ENCODE measurements at regions not wholly inside any gene's neighbourhood (a gene's known extent, or its start where the extent isn't known, plus 50 kb on each side); places are given as distances from the start of the nearest gene placed in this dataset.
"Not testable (repeated sequence)": the region's sequence is repeated elsewhere in the genome, so short reads cannot be mapped to it uniquely, and the experiment has no call there.

- no peak overlapping the region for H3K4me3 ChIP-seq
Measured at GRCh38 chr15:62360332-62361097, 195.4 kb upstream of the C2CD4B start.

DNA sequence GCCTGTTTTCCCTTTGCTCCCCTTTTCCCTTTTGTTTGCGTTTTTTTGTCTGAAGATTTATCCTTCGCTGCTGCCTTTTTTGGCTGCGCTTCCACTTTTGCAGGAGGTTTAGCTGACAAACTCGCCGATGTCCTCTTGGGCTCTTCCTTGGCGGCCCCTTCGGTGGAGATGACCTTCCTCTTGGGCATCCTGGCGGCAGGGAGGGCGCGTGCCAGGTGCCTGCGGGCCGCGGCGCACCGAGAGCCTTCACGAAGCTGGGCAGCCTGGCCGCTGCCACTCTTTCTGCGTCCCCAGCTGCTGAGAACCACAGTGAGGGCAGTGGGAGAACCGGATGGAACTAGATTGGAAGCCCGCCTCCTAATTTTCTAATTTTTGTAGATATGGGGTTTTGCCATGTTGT is 197.1 kb upstream of the C2CD4B start:
- H3K4me3 ChIP-seq: no peak overlapping the region

More at GRCh38 chr15:62360332-62361097, 195.4 kb upstream of the C2CD4B start:
- no peak overlapping the region for H3K27ac ChIP-seq

GRCh38 chr15:62362608-62363007 is 197.5 kb upstream of the C2CD4B start:
- no peak overlapping the region for H3K27ac ChIP-seq
- no peak overlapping the region for H3K4me3 ChIP-seq

More for the DNA sequence above, 197.1 kb upstream of the C2CD4B start:
- no peak overlapping the region for H3K27ac ChIP-seq

GRCh38 chr15:62363913-62364312 is 198.8 kb upstream of the C2CD4B start:
- no peak overlapping the region for H3K4me3 ChIP-seq
- H3K27ac ChIP-seq: no peak overlapping the region

DNA sequence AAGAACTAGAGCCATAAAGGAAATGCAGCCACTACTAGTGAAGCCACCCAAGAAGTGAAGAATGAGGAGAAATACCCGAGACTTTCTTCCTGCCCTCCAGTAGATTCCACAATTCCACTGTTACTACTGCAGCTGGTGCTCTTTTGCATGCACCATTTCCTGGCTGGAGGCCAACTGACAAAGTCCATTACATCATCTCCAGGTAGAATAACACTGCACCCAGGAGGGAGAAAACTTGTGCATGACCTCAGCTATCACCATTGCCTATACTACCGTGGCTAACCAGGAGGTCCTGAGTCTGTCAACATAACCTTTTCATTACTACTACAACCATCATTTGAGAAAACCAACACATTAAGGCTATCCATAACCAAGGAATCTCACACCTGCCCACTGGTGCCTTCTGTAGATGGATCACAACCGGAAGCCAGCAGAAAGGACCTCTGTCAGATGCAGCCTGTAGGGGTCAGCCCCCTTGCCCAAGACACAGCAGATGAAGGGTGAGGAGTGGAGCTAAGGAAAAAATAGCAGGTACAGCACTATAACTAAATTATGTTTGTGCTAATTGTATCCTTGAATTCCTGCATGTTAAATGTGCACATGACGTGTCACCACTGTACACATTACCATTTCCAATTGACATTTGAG is 200.8 kb upstream of the C2CD4B start:
- no peak overlapping the region for H3K4me3 ChIP-seq
- no peak overlapping the region for H3K27ac ChIP-seq

DNA sequence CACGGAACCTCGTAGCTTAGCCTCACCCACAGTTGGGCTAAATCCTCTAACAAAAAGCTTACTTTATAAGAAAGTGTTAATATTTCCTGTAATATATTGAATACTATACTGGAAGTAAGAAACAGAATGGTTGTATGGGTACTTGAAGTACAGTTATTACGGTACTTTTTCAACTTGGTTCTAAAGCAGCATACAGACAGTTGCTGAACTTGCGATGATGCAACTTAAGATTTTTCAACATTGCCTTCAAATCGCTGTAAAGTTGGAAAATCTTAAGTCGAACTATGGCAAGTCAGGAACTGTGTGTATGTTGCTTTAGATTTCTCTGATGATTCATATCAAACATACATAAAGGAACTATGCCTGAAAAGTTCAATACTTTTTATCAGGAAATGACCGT is 204.4 kb upstream of the C2CD4B start:
- no peak overlapping the region for H3K4me3 ChIP-seq
- no peak overlapping the region for H3K27ac ChIP-seq

DNA sequence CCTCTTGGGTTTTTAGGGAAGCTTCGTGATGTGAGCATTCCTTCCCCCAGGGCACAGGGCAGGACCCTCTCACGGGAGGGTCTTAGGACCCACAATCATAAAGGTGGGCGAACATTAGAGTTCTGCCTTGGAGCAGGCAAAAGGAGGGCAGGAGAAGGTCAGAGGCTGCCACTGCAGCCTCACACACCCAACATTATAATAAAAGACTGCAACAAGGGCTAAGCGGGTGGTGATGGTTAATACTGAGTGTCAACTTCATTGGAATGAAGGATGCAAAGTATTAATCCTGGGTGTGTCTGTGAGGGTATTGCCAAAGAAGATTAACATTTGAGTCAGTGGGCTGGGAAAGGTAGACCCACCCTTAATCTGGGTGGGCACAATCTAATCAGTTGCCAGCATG is 206.6 kb upstream of the C2CD4B start:
- not testable (repeated sequence) for H3K4me3 ChIP-seq, H3K27ac ChIP-seq

GRCh38 chr15:62377736-62378480 is 212.8 kb upstream of the C2CD4B start:
- Histone ChIP-seq H3K4me3 (no peak overlapping the region), H3K27ac (no peak overlapping the region)

DNA sequence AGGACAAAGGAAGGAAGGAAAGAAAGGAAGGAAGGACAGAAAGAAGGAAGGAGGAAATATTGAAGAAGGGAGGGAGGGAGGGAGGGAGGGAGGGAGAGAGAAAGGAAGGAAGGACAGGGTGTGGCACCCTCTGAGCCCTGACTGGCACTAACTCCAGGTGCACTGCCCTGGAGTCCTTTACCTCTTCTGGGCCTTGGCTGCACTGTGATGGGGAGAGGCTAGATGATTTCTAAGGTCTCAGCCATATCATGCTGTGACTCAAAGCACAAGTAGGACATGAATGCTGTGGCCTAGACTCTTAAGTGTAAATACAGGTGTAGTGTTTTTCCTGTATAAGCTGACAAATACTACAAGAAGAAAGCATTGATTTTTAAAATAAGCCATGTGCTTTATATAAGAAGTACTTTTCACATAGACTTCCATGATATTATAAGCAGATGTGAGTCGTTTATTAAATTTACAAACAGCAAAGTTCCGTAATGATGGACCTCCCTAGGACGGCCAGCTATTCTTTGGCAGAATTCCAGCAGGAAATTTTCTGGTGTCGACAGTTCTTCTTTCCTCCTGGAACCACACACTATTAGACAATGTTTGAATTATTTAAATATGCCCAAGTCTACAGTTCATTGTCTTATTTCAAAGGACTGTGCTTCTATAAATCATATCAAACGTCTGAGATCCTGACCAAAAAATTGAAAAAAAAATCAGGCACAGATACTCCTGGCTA is 213.8 kb upstream of the C2CD4B start:
- no peak overlapping the region for H3K4me3 ChIP-seq
- no peak overlapping the region for H3K27ac ChIP-seq

DNA sequence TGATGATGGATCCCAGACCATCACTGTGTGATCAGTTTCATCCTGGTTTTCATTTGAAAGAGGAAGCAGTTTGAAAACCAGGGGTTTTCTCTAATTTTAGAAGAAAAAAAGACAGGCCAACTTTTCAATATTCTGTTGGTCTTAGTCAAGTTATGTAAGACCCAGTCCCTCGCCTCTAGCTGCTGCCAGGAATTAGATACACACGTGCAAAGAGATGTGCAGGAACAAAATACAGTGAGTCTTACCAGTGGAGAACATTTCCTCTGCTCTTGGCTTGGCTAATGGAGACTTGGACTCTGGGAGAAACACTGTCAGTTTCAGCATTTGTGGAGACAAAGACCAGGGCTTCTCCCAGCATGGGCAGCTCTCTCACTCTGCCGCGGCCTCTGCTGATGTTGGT is 214.9 kb upstream of the C2CD4B start:
- no peak overlapping the region for H3K4me3 ChIP-seq
- no peak overlapping the region for H3K27ac ChIP-seq

- Histone ChIP-seq H3K27ac (no peak overlapping the region), H3K4me3 (no peak overlapping the region)
Measured at GRCh38 chr15:62382046-62382445, 217.0 kb upstream of the C2CD4B start.

DNA sequence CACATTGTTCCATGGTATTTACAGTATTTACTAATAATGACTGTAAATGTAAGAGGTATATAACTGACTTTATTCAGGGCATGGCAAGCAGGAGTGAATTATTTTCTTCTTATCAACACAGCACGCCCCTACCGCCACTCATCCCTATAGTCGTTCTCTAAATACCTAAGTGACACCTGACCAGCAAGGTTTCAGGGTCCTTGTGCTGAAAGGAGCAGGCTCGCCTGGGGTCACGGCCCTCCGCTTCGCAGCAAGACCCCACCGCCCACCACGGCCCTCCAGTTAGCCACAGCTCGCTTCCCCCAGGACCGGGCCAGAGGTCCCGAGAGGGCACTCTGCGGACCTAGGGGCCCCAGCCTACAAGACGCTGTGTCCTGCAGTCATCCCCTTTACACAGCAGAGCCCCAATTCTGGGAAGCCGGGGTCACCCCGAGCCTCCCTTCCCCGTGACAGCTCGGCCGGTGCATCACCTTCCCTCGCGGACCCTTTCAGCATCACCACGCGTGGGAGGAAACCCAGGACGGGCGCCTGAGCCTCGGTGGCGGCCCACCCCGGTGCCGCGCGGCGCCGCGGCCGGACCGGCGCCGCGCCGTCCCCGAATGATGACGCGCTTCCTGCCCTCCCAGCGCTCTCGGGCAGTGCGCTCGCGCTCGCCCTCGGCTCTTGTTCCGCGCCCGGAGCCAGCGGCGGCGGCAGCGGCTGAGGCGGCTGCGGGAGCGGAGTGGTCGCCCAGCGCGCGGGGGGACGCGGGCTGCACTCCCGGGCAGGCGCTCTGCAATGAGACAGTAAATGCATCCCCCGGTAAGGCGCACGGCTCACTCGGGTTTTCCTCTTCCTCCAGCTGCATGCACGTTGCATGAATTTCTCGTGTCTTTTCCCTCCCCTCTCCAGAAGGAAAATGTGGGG is 225.1 kb upstream of the C2CD4B start, which contains the start of gene TLN2:
Gene TLN2, plus strand, starts transcription at position 666 of the 906 bp plus-strand sequence.
- Histone ChIP-seq H3K27ac (peak within 1 kb of the TSS; percentile 55 to 94 (median 84)), H3K4me3 (peak within 1 kb of the TSS; percentile 53 to 96 (median 85))

DNA sequence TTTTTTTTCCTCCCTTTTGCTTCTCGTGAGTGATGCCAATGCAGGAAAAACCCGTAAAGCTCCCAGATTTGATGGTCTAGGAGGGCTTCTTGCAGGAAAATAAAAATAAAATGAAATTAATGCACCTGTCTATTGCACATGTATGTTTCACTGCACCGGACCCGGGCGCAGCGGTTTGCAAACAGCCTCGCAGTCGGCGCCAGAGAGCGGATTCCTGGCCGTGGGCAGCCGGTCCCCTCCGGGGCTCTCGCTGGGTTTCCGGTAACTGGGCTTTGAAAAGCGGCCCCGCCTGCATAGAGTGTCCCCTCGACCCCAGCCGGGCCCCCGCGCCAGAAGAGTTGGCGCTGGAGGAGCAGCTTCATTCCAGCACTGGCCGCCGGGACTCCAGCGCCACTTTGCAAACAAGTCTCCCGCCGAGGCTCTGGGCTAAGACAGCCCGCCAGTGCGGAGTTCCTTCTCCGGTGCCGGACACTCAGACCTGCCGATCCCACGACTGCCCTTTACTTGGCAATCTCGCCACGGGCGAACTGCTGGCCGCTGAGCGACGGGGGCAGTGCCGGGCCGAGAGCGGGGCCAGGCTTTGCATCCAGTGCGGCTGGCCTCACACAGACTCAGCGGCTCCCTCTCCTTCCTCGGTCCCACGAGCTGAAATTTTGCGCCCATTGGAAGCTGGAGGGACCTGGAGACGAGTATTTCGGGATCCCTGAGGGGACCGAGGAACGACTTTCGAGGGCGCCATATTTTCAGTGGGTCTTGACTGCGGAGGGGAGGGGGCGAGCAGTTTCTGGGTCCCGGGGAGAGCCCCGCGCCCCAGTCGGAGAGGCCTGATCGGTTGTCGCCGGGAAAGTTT is 225.9 kb upstream of the C2CD4B start:
- H3K27ac ChIP-seq: peak overlapping the region in 19 of 21 experiments; percentile 12 to 94 (median 75)
- H3K4me3 ChIP-seq: peak overlapping the region; percentile 53 to 96 (median 85)

GRCh38 chr15:62391641-62392262 is 226.7 kb upstream of the C2CD4B start:
- Histone ChIP-seq H3K27ac (peak overlapping the region in 18 of 21 experiments; percentile 18 to 94 (median 64)), H3K4me3 (peak overlapping the region; percentile 53 to 96 (median 85))

GRCh38 chr15:62392376-62392775 is 227.3 kb upstream of the C2CD4B start:
- peak overlapping the region in 6 of 7 experiments; percentile 53 to 89 (median 82) for H3K4me3 ChIP-seq
- peak overlapping the region in 3 of 21 experiments; percentile 32 to 94 (median 92) for H3K27ac ChIP-seq

DNA sequence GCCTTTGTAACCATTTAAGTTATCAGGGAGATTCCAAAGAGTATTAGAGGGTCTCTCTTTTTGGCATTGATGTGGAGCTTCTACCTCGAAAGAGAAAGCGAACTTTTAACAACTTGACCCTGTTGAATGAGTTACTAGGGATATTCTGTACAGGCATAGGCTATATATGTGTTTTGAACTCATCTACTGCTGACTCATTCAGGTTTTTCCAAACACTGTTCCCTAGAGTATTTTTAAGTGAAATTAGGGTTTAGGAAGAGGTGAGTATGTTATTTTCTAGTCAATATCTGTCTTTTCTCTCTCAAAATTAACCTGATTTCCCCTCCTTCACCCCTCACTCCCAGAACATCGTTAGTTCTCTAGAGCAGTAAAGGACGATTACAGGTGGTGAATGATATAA is 228.1 kb upstream of the C2CD4B start:
- no peak overlapping the region for H3K4me3 ChIP-seq
- no peak overlapping the region for H3K27ac ChIP-seq

DNA sequence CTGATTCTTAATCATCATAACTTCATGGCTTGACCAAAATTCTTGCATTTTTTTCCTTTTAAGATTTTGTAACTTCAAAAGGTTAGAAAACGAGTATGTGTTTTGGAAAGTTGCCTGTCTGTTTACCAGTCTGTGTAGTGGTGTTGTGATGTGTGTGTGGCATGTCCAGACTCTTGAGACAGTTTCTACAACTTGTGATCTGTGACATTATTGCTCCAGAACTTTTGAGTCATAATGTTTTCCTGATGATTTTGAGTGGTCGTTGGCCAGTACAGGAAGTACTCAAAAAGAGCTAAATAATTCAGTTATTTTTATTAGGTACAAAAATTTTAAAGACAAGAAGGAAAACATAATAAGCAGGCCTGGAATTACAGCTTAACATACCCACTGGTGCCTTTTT is 229.0 kb upstream of the C2CD4B start:
- no peak overlapping the region for H3K27ac ChIP-seq
- H3K4me3 ChIP-seq: no peak overlapping the region
